Fibroblast of lung (primary cell): ENCODE measurements at regions not wholly inside any gene's neighbourhood (a gene's known extent, or its start where the extent isn't known, plus 50 kb on each side); places are given as distances from the start of the nearest gene placed in this dataset.

Experiments used
- DNase-seq, 2 donors: peaks; one replicate each; pipeline versions ENCODE4 v3.0.0 to v3.0.0-alpha.2; 2010; ENCODE audit warnings: low read depth in 2 of 2
- H2AFZ ChIP-seq: 2 replicates; pipeline ENCODE4 v1.5.1; 2012; ENCODE audit warnings: low read length, control low read depth, inconsistent platforms
- H3K27ac ChIP-seq: 2 replicates; pipeline ENCODE4 v1.5.1; 2011; ENCODE audit warnings: low read length, control low read depth; ENCODE audit not compliant: insufficient read depth
- H3K27me3 ChIP-seq: 2 replicates; pipeline ENCODE4 v1.5.1; 2011; ENCODE audit warnings: mild to moderate bottlenecking, low read length; ENCODE audit not compliant: control insufficient read depth, insufficient read depth
- H3K36me3 ChIP-seq: 2 replicates; pipeline ENCODE4 v1.5.1; 2011; ENCODE audit warnings: low read length; ENCODE audit not compliant: control insufficient read depth, insufficient read depth
- H3K4me1 ChIP-seq: 2 replicates; pipeline ENCODE4 v1.5.1; 2011; ENCODE audit warnings: low read length; ENCODE audit not compliant: control insufficient read depth, insufficient read depth; ENCODE audit errors: extremely low read depth
- H3K4me2 ChIP-seq: 2 replicates; pipeline ENCODE4 v1.5.1; 2011; ENCODE audit warnings: low read length, control low read depth; ENCODE audit not compliant: insufficient read depth; ENCODE audit errors: extremely low read depth
- H3K4me3 ChIP-seq, 4 experiments: fragments of 200-600 bp in 1 of 4; sonication (generic) in 1 of 4; replicated peaks in 1 of 4; 2 replicates each; pipeline ENCODE4 v1.5.1; 2011 to 2016; ENCODE audit warnings: low read length in 4 of 4, low read depth in 3 of 4, mild to moderate bottlenecking in 3 of 4, control low read depth in 2 of 4, inconsistent platforms in 1 of 4, mixed read lengths in 1 of 4; ENCODE audit not compliant: insufficient read depth in 1 of 4; ENCODE audit errors: control extremely low read depth in 1 of 4
- H3K79me2 ChIP-seq: 2 replicates; pipeline ENCODE4 v1.5.1; 2012; ENCODE audit warnings: mild to moderate bottlenecking, low read length, inconsistent platforms; ENCODE audit not compliant: control insufficient read depth, insufficient read depth
- H3K9ac ChIP-seq: 2 replicates; pipeline ENCODE4 v1.5.1; 2011; ENCODE audit warnings: mild to moderate bottlenecking, low read length, control low read depth; ENCODE audit not compliant: insufficient read depth
- H3K9me3 ChIP-seq: 2 replicates; pipeline ENCODE4 v1.5.1; 2012; ENCODE audit warnings: low read depth, low read length; ENCODE audit not compliant: control insufficient read depth, insufficient read depth
- H4K20me1 ChIP-seq: 2 replicates; pipeline ENCODE4 v1.5.1; 2011; ENCODE audit warnings: low read length; ENCODE audit not compliant: control insufficient read depth, insufficient read depth; ENCODE audit errors: extremely low read depth
- CTCF ChIP-seq, 2 donors: IDR thresholded peaks in 1 of 2; conservative IDR thresholded peaks in 1 of 2; 1 replicate in 1 of 2; 2 replicates in 1 of 2; pipeline ENCODE4 v1.5.1; 2011 to 2012; ENCODE audit warnings: low read length in 2 of 2, control low read depth in 1 of 2, inconsistent platforms in 1 of 2, low read depth in 1 of 2, mild to moderate bottlenecking in 1 of 2
- EZH2 ChIP-seq: IDR thresholded peaks from 2 replicates; pipeline ENCODE4 v1.5.1; 2012; ENCODE audit warnings: low read length, control low read depth, mild to moderate bottlenecking; ENCODE audit errors: missing control alignments

GRCh38 chr13:62065016-62065415 is 649.4 kb upstream of the PCDH20 start:
- Histone ChIP-seq H3K4me1 (no peaks in the 10 kb centered on the region), H3K9ac (no peak overlapping the region), H3K9me3 (no peaks in the 10 kb centered on the region), H3K79me2 (no peaks in the 10 kb centered on the region), H3K4me3 (no peak overlapping the region), H2AFZ (no peak overlapping the region), H3K27me3 (no peaks in the 10 kb centered on the region), H3K4me2 (no peak overlapping the region), H3K27ac (no peak overlapping the region), H3K36me3 (no peaks in the 10 kb centered on the region), H4K20me1 (no peaks in the 10 kb centered on the region)
- DNase-seq: no peak
- no peak for TF ChIP-seq EZH2
- TF ChIP-seq CTCF (conservative IDR thresholded peaks at IDR 0.05 in 1 of 2, IDR thresholded peaks at IDR 0.05 in 1 of 2; ENCODE audit: low read depth in 1 of 2, low read length in 2 of 2): no peak

GRCh38 chr13:62061751-62062150 is 646.1 kb upstream of the PCDH20 start:
- TF ChIP-seq CTCF (conservative IDR thresholded peaks at IDR 0.05 in 1 of 2, IDR thresholded peaks at IDR 0.05 in 1 of 2; ENCODE audit: low read depth in 1 of 2, low read length in 2 of 2): no peak
- no peak for TF ChIP-seq EZH2
- no peaks in the 10 kb centered on the region for H3K4me1 ChIP-seq

GRCh38 chr13:62060570-62060969 is 644.9 kb upstream of the PCDH20 start:
- TF ChIP-seq CTCF (conservative IDR thresholded peaks at IDR 0.05 in 1 of 2, IDR thresholded peaks at IDR 0.05 in 1 of 2; ENCODE audit: low read depth in 1 of 2, low read length in 2 of 2) (no peak), EZH2 (no peak)
- H2AFZ ChIP-seq: no peak overlapping the region
- H4K20me1 ChIP-seq: no peaks in the 10 kb centered on the region

More at GRCh38 chr13:62061751-62062150, 646.1 kb upstream of the PCDH20 start:
- DNase-seq: no peak
- H2AFZ ChIP-seq: no peak overlapping the region
- H3K4me3 ChIP-seq: no peak overlapping the region
- no peaks in the 10 kb centered on the region for H3K27me3 ChIP-seq
- H3K4me2 ChIP-seq: no peak overlapping the region
- H3K9me3 ChIP-seq: no peaks in the 10 kb centered on the region
- no peaks in the 10 kb centered on the region for H3K79me2 ChIP-seq
- H4K20me1 ChIP-seq: no peaks in the 10 kb centered on the region
- no peak overlapping the region for H3K9ac ChIP-seq
- no peaks in the 10 kb centered on the region for H3K36me3 ChIP-seq
- no peak overlapping the region for H3K27ac ChIP-seq

More at GRCh38 chr13:62060570-62060969, 644.9 kb upstream of the PCDH20 start:
- Histone ChIP-seq H3K4me3 (no peak overlapping the region), H3K27me3 (no peaks in the 10 kb centered on the region), H3K36me3 (no peaks in the 10 kb centered on the region), H3K79me2 (no peaks in the 10 kb centered on the region), H3K4me2 (no peak overlapping the region), H3K4me1 (no peaks in the 10 kb centered on the region), H3K9ac (no peak overlapping the region), H3K9me3 (no peaks in the 10 kb centered on the region), H3K27ac (no peak overlapping the region)
- DNase-seq: no peak
